HG02973 (cell line): ENCODE measurements at regions not wholly inside any gene's neighbourhood (a gene's known extent, or its start where the extent isn't known, plus 50 kb on each side); places are given as distances from the start of the nearest gene placed in this dataset.
"Not testable (repeated sequence)": the region's sequence is repeated elsewhere in the genome, so short reads cannot be mapped to it uniquely, and the experiment has no call there.

Experiments used
- ATAC-seq: cut with Tn5 transposase; IDR thresholded peaks from one replicate; pipeline ENCODE4 v1.9.1; 2021; ENCODE audit warnings: moderate library complexity; ENCODE audit not compliant: unreplicated experiment

DNA sequence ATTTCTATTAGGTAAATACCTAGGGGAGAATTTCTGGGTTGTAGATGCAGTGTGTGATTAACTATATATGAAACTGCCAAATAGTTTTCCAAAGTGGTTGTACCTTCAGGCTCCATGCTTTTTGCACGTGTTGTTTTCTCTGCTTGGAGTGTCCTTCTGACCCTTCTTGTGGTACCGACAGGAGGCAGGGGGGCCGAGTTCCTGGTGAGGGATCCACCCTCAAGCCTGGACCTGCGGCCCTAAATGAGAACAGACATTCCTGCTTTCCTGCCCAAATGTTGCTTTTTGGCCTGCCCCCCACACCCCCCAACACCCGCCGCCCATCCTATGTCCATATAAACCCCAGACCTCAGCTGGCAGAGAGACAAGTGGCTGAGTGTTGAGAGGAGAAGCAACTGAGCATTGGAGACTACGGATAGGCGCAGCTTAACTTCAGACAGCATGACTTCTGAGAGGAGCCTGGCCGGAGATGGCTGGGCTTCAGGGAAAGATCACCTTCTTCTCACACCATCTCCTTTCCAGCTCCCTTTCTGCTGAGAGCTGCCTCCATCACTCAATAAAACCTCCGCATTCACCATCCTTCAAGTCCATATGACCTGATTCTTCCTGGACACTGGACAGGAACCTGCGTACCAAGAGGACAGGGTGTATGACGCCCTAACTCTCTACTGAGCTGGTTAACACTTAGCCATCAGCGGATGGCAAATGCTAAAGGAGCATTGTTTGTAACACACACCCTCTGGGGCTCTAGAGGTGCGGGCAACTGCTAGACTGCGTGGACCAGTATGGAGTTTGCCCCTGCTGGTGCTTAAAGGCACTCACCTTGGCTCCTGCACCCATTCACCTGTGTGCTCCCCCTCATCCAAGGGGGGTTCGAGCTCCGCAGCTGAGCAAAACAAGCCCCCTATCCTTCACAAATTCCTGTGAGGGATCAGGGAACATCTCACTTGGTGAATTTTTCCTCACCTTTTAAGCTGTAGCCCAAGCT, 194.7 kb upstream of the FBXO33 start:
- ATAC-seq: no peak

DNA sequence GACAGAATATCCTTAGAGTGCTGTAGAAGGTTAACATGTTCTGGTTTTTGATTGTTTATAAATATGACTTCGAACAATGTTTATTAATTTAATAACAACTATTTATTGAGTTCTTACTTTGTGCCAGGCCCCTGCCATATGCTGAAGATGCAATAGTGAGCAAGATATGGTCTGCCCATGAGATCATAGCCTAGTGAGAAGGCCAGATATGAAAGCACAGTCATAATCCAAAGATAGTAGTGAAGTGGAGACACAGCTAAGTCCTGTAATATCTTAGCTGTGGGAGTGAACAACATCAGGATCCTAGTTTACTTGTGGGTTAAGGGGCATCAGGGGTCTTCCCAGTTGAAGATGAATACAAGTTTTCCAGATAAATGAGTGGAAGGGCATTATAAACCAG, 189.4 kb upstream of the FBXO33 start:
- no peak for ATAC-seq

DNA sequence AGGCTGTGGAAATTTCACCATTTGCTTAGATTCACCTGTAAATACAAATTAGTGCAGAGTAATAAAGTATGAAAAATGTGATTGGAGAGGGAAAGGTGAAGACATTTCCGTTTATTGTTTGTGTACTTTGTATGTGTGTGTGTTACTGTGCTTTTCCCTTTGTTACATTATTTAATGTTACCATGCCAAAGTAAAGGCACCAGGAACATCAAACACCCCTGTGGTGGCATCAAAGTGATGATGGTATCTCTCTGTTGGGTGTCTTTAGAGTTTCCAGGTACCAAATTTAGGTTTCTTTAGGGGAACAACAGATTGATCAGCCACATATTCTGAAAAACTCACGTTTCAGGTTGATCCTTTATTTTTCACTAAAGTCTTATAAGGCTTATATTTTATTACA, 189.0 kb upstream of the FBXO33 start:
- ATAC-seq: no peak

DNA sequence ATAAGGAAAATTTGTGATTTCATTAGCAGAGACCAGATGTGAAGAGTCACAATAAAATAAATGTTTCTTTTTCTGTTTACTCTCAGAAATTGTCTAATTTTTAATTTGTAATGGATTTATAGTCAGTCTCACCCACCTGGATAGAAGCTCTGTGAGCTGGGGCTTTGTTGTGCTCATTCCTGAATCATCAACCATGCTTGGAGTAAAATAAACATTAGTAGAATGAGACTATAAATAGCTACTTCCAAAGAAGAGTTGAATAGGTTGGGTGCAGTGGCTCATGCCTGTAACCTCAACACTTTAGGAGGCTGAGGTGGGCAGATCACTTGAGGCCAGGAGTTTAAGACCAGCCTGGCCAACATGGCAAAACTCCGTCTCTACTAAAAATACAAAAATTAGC, 185.3 kb upstream of the FBXO33 start:
- ATAC-seq: no peak

DNA sequence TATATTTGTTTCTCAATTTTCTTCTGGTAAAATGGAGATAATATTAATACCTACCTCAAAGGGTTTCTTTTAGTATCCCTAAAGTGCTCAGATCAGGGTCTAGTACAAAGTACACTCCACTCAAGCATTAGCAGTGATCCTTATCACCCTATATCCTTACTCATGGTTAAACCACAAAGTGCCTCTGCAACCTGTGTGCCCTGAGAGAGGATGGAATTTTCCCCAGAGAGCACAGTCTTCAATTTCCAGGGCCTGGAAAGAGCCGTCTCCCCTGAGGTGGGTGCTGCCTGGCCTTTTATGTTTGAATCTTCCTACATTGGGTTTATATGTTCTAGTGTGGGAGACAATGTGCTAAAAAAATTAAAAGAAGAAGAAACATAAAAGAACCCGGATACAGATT, 183.1 kb upstream of the FBXO33 start:
- ATAC-seq: no peak

DNA sequence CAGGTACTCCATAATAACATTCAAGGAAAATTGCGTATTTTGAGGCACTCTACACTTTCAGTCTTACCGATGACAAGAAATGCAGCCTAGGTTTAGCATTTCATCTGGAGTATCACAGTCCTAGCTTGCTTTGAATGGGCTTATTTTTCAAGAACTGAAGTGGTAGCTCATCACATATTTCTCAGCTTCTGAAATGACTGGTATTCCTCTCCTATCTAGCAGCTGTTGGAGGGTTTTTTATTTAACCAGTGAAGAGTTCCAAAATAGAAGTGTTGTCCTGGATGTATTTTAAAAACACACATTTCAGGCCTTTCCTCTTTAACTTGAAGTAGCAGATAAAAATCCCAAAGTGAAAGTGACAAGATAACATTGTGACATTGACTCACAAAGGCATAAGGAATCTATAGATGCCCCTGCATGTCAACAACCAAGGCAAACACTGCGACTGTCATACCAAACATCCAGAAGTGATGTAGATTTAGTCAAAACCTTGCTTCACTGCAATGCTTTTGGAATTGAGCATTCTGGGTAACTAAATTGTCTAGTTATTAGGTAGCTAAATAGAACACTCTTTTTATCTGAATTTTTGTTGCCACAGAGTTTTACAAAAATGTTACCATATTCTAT, 182.2 kb upstream of the FBXO33 start:
- no peak for ATAC-seq

DNA sequence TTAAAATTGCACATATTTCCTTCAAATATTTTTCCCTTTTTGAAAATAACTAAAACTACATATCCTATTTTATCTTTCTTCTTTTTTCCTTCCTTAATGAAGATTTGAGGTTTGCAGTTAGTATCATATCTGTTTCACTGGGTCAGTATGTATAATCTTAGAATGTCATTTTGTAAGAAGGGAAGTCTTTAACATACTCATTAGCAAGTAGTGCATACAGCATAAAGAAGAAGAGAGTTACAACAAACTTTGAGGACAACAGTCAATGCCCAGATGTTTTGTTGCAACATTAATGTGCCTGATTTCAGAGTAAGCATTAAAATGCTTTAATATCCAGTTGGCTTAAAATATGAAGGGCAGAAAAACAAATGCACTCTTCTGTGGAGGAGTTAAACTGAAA, 176.9 kb upstream of the FBXO33 start:
- no peak for ATAC-seq

DNA sequence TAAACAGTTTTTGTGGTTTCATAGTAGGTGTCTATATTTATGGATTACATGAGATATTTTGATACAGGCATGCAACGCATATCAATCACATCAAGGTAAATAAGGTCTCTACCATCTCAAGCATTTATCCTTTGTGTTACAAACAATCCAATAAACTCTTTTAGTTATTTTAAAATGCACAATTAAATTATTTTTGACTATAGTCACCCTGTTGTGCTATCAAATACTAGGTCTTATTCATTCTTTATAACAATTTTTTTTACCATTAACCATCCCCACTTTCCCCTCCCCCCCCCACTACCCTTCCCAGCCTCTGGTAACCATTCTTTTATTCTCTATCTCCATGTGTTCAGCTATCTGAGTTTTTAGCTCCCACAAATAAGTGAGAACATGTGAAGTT, 175.7 kb upstream of the FBXO33 start:
- no peak for ATAC-seq

DNA sequence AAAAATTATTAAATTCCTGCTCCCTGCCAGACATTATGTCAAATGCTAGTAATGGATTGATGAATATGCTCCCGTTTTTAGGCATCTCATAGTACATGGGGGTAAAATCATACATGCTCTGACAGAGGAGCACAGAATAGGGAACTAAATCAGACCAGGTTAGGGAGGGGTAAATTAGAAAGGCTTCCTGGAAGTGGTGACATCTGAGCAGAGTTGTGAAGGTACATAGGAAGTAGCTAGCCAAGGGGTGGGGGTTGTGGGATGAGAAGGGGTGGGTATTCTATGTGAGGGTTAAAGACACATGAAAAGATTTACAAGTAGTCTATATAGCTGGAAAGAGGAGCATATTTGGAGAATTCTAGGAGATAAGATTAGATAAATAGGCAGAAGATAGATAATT, 171.7 kb upstream of the FBXO33 start:
- ATAC-seq: no peak

DNA sequence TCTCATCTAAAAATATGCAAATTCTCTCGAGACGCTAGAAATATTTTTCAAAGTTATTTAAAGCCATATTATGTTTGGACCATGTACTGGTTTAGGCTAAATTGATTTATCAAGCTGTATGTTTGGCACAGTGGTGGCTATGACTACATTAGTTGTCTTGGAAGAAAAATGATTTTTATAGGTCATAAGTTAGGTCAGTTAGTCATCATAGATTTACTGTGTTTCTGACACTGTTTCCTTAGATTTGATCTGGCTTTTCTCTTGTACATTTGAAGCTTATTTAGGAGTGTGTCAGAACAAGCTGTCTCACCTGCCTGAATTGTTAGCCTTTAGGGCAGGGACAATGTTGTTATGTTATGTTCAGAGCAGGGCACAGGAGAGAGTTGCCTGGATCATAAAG, 161.1 kb upstream of the FBXO33 start:
- ATAC-seq: no peak

DNA sequence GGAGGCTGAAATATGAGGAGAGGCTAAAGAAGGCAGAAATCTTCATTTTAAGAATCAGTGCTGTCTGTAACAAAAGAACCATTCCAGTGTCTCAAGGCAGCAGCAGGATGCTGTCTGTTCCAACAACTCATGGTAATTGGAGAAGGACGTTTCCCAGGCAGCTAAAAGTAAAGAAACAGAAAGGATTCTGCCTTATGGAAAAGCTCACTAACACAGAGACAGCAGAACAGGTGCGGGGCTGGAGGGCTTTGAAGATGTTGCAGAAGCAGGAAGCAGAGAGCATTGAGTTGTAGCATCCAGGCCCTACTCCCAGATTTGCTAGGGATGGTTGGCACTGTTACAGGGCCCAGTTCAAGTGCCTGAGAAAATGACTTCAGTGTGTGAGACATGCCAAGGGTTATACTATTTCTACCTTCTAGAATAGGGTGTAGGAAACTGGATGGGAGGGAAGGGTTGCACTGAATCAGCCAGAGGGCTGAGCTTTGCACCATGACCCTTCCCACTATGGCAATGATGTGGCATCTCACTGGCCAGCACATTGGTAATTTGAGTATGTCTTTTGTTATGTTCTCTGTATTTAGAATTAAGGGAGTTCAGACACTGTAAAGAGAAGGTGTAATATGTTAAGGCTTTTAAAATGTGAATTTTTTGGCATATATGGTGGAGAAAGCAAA, 160.0 kb upstream of the FBXO33 start:
- no peak for ATAC-seq

DNA sequence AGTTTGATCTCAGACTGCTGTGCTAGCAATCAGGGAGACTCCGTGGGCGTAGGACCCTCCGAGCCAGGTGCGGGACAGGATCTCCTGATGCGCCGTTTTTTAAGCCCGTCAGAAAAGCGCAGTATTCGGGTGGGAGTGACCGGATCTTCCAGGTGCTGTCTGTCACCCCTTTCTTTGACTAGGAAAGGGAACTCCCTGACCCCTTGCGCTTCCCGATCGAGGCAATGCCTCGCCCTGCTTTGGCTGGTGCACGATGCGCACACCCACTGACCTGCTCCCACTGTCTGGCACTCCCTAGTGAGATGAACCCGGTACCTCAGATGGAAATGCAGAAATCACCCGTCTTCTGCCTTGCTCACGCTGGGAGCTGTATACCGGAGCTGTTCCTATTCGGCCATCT, 157.6 kb upstream of the FBXO33 start:
- ATAC-seq: not testable (repeated sequence)

DNA sequence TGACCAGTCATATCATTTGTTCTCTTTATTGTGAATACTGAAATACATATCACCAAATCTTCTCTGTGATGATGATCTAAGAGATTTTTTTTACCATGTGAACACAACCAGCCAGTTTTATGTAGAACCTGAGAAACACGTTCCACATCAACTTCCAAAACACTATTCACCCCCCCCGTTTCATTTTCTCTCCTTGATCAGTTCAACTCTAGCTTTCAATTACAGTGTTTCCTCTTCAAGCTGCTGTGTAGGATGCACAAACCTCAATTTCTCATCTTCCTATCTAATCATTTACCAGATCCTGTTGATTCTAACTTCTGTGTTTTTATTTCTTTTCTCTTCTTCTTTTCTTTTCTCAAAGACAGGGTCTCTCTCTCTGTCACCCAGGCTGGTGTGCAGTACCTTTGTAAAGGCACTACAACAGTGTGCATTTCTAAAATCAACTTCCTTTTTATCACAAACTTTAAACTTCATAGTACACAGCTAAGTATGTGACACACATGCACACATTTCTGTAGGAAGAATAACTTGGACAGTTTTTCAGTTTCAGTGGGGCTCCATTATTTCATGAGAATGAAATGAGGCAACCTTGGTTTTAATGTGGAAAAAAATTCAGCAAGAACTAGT, 149.9 kb upstream of the FBXO33 start:
- ATAC-seq: no peak

DNA sequence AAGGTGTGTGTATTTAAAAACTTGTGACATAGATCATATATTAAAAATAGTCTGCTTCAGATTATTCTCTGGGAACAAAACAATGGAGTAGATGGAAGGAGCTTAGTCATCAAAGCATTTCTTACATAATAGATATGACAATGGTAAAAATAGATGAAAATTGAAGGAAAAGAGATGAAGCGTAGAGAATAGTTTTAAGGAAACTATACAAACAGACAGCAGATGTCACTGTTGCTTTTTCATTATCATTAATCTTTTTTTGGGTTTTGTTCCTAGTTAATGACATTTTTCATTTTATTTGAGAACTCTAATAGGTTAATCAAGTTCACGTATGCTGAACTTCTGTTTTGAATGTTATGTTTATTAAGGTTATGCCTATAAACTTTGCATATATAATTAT, 149.2 kb upstream of the FBXO33 start:
- no peak for ATAC-seq

DNA sequence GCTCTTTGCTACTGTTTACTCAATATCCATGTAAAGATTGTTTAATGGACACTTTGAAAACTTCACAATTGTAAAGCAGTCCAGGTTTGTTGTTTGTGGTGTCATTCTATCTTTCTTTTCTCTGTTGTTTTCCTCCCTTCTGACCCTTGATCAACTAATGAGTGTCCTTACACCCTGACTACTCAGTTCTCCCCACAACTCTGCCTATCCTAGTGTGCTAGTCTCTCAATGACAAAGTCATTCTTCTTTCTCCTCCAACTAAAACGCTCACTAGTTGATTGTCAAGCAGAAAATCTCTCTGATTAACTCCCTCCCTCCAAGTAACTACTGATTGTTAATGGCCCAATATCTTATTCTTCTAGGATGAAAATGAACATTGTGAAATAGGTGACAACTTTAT, 148.5 kb upstream of the FBXO33 start:
- no peak for ATAC-seq

DNA sequence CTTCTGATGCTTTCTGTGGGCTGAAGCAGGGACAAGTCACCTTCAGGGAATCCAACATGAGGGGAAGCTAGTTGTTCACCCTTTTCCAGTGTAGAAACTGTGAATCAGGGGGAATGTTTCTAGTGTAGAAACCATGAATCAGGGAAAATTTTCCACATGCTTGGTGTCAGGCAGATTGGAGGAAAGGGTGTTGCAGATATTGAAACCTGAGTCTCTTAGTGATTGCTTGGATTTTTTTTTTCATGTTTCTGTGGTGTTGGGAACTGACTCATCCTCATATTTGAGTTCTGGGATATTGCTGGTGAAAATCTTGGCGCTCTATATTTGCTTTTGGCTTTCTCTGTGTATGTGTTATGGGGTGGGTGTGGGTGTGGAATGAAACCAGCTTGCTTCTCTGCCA, 144.5 kb upstream of the FBXO33 start:
- no peak for ATAC-seq

DNA sequence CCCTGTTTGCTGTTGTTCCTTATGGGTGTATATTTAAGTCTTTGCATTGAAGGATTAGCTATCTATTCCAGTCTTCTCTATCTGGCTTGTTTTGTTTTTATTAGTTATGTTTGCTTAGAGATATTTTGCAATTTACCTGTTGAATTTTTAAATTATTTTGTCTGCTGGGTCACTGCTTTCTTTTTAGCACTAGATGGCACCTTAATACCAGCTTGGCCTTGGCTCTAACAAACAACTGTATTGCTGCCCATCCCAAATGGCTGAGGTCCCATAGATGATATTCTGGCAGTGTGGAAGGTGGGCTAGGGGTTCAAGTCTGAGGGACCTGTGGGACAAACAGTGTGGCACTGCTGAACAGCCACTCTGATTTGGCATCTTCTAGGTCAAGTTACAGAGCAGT, 144.0 kb upstream of the FBXO33 start:
- ATAC-seq: no peak

DNA sequence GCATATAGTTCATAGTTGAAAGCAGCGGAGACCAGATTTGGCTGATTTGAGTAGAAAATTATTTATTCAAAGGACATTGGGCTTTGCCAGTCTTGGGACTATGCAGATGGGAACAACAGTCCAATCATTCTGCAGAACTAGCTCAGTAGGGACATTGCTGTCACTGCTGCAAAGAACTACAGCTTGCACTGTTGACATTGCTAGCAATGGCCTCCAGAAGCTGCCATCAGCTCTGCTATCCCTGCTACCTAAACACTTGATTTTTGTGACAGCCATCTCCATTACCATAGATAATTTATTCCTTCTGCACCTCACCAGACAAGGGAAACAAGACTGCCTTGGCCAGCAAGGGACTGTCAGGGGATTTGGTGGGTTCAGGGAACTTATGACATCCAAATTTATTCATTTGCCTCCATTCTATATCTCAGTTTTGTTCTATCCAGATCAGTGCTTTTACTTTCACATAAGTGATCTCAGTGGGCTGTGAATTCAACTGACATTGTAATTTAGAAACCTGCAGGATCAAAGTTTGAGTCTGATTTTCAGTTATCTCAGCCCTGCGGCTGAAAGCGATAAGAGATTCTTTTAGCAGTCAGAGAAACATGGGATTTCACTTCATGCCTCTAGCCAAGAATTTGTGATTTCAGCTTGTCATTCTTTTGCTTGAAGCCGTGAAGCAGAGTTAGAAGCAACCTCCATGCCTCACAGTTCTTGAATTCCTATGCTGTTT, 136.7 kb upstream of the FBXO33 start:
- ATAC-seq: no peak

DNA sequence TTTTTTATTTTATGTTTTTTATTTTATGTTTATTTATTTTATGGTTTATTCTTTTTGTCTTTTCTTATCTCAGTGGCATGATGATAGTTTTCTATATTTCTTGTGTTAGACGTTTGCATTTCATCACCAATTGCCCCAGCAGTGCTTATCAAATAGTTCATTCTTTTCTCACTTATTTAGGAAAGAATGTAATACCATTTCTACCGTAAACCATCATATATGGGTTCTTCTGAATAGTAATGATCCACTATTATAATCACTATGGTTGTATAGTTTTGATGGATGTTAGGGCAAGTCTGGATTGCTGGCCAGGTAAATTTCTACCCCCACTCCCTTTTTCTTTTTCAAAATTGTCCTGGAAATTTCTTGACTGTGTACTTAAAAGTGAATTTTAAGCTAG, 134.6 kb upstream of the FBXO33 start:
- ATAC-seq: no peak

DNA sequence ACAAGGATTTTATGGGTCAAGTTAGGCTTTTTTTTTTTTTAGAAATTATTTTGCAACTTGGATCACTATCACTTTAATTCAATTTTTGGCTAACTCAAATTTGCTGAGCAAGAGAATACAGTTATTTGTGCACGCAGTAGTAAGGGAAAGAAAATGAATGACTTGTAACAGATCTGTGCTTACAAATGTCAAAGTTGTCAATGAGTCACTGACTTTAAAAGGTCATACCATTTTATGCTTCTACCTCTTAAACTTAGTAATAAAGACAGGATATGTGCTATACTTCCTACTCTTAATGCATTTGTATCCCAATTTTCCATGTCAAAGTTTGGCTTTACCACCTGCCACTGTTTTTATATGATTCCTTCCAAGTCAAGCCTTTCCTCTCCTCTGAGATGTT, 131.1 kb upstream of the FBXO33 start:
- no peak for ATAC-seq

DNA sequence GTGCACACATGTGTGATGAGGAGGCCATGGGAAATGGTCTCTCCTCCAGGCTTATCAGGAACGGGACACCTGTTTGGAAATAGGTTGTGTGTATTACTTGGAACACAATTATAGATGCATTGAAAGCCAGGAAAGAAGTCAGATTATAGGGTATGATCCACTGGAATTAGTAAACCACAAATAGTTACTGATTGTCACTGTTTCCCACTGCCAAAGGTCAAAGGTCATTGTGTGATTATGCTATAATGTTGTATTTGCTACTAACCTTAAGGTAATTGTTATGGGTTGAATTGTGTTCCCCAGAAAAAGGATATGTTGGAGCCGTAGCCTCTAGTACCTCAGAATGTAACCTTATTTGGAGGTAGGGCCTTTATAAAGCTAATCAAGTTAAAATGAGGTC, 129.9 kb upstream of the FBXO33 start:
- ATAC-seq: no peak
